Fibroblast of mammary gland (primary cell): ENCODE measurements at regions not wholly inside any gene's neighbourhood (a gene's known extent, or its start where the extent isn't known, plus 50 kb on each side); places are given as distances from the start of the nearest gene placed in this dataset.
A peak's percentile ranks its signal among the peaks of the same experiment; 100 is the strongest.

Experiments
- DNase-seq: peaks from one replicate; pipeline ENCODE4 v3.0.0-alpha.2; 2010; ENCODE audit warnings: low read depth
- H3K4me3 ChIP-seq: 2 replicates; pipeline ENCODE4 v1.5.1; 2011; ENCODE audit warnings: low read depth, mild to moderate bottlenecking, low read length, moderate library complexity; ENCODE audit not compliant: control insufficient read depth
- CTCF ChIP-seq: conservative IDR thresholded peaks from 2 replicates; pipeline ENCODE4 v1.5.1; 2011; ENCODE audit warnings: low read depth, low read length, inconsistent platforms; ENCODE audit not compliant: control insufficient read depth, insufficient read depth

GRCh38 chr1:55477953-55478352, 262.8 kb upstream of the USP24 start:
- no peak for DNase-seq
- TF ChIP-seq CTCF: no peak
- H3K4me3 ChIP-seq: no peak overlapping the region

GRCh38 chr1:55476445-55477015, 261.4 kb upstream of the USP24 start:
- no peak overlapping the region for H3K4me3 ChIP-seq
- DNase-seq: peak; percentile 54
- no peak for TF ChIP-seq CTCF

- DNase-seq: peak; percentile 87
- H3K4me3 ChIP-seq: no peak overlapping the region
- TF ChIP-seq CTCF: no peak
These were observed 259.1 kb upstream of the USP24 start for GRCh38 chr1:55474168-55474786.

GRCh38 chr1:55473661-55474060, 258.5 kb upstream of the USP24 start:
- no peak overlapping the region for H3K4me3 ChIP-seq
- DNase-seq: no peak
- no peak for TF ChIP-seq CTCF

- no peak overlapping the region for H3K4me3 ChIP-seq
- peak; percentile 3 for TF ChIP-seq CTCF
These were observed 257.6 kb upstream of the USP24 start for GRCh38 chr1:55472784-55473183.

GRCh38 chr1:55472115-55472514, 257.0 kb upstream of the USP24 start:
- TF ChIP-seq CTCF: no peak
- H3K4me3 ChIP-seq: no peak overlapping the region
- no peak for DNase-seq

More at GRCh38 chr1:55472784-55473183, 257.6 kb upstream of the USP24 start:
- peak; percentile 73 for DNase-seq
